ENCODE measurements at regions not wholly inside any gene's neighbourhood (a gene's known extent, or its start where the extent isn't known, plus 50 kb on each side); places are given as distances from the start of the nearest gene placed in this dataset.

DNA sequence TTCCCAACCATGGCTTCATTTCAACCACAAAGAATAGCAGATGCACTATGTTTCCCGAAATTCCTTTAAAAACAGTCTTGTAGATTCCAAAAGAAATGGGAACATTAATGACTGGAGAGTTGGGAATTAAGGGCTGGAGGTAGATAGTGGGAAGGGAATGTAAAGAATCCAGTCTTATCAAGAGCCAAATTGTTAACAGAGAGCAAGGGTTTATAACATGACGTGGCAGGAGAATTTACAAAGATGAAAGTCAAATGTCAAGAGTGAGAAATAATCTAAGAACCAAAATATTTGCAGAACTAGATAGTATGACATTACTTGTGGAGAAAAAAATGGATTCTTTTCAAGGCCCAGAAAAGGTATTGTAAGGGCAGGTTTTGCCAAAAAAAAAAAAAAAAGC, 200.9 kb downstream of the GRIN2B start:
- H3K27me3 ChIP-seq (ENCODE audit: control insufficient read depth in 5 of 5, insufficient read depth in 4 of 5, low read length in 5 of 5): no peaks in the 10 kb centered on the region
- no peaks in the 10 kb centered on the region for H3K4me1 ChIP-seq (ENCODE audit: control insufficient read depth in 5 of 5, insufficient read depth in 5 of 5, low read length in 5 of 5)
- H3K36me3 ChIP-seq (ENCODE audit: control insufficient read depth in 5 of 5, insufficient read depth in 5 of 5, low read length in 5 of 5): no peaks in the 10 kb centered on the region
- no peaks in the 10 kb centered on the region for H3K9me3 ChIP-seq (ENCODE audit: control insufficient read depth in 5 of 5, low read length in 5 of 5)
- H3K9ac ChIP-seq (ENCODE audit: low read length in 5 of 5): no peak overlapping the region
- no peak overlapping the region for H3K4me3 ChIP-seq (ENCODE audit: low read depth in 1 of 5, low read length in 5 of 5)
- no peak overlapping the region for H3K27ac ChIP-seq (ENCODE audit: low read depth, low read length)

GRCh38 chr12:13777374-13777773, 204.0 kb downstream of the GRIN2B start:
- Histone ChIP-seq H3K4me1 (ENCODE audit: control insufficient read depth in 5 of 5, insufficient read depth in 5 of 5, low read length in 5 of 5) (no peaks in the 10 kb centered on the region), H3K27me3 (ENCODE audit: control insufficient read depth in 5 of 5, insufficient read depth in 4 of 5, low read length in 5 of 5) (no peaks in the 10 kb centered on the region), H3K9me3 (ENCODE audit: control insufficient read depth in 5 of 5, low read length in 5 of 5) (no peaks in the 10 kb centered on the region)

GRCh38 chr12:13772264-13772663, 209.1 kb downstream of the GRIN2B start:
- H3K9me3 ChIP-seq (ENCODE audit: control insufficient read depth in 5 of 5, low read length in 5 of 5): no peaks in the 10 kb centered on the region

More at GRCh38 chr12:13777374-13777773, 204.0 kb downstream of the GRIN2B start:
- H3K36me3 ChIP-seq (ENCODE audit: control insufficient read depth in 5 of 5, insufficient read depth in 5 of 5, low read length in 5 of 5): no peaks in the 10 kb centered on the region
- no peak overlapping the region for H3K27ac ChIP-seq (ENCODE audit: low read depth, low read length)
- H3K4me3 ChIP-seq (ENCODE audit: low read depth in 1 of 5, low read length in 5 of 5): no peak overlapping the region
- H3K9ac ChIP-seq (ENCODE audit: low read length in 5 of 5): no peak overlapping the region

GRCh38 chr12:13770576-13770975, 210.8 kb downstream of the GRIN2B start:
- H3K27me3 ChIP-seq (ENCODE audit: control insufficient read depth in 5 of 5, insufficient read depth in 4 of 5, low read length in 5 of 5): no peaks in the 10 kb centered on the region
- H3K36me3 ChIP-seq (ENCODE audit: control insufficient read depth in 5 of 5, insufficient read depth in 5 of 5, low read length in 5 of 5): no peaks in the 10 kb centered on the region
- H3K9ac ChIP-seq (ENCODE audit: low read length in 5 of 5): no peak overlapping the region
- H3K9me3 ChIP-seq (ENCODE audit: control insufficient read depth in 5 of 5, low read length in 5 of 5): no peaks in the 10 kb centered on the region
- no peak overlapping the region for H3K27ac ChIP-seq (ENCODE audit: low read depth, low read length)
- no peak overlapping the region for H3K4me3 ChIP-seq (ENCODE audit: low read depth in 1 of 5, low read length in 5 of 5)
- H3K4me1 ChIP-seq (ENCODE audit: control insufficient read depth in 5 of 5, insufficient read depth in 5 of 5, low read length in 5 of 5): no peaks in the 10 kb centered on the region

More at GRCh38 chr12:13772264-13772663, 209.1 kb downstream of the GRIN2B start:
- no peak overlapping the region for H3K4me3 ChIP-seq (ENCODE audit: low read depth in 1 of 5, low read length in 5 of 5)
- no peaks in the 10 kb centered on the region for H3K27me3 ChIP-seq (ENCODE audit: control insufficient read depth in 5 of 5, insufficient read depth in 4 of 5, low read length in 5 of 5)
- H3K27ac ChIP-seq (ENCODE audit: low read depth, low read length): no peak overlapping the region
- H3K4me1 ChIP-seq (ENCODE audit: control insufficient read depth in 5 of 5, insufficient read depth in 5 of 5, low read length in 5 of 5): no peaks in the 10 kb centered on the region
- no peak overlapping the region for H3K9ac ChIP-seq (ENCODE audit: low read length in 5 of 5)
- no peaks in the 10 kb centered on the region for H3K36me3 ChIP-seq (ENCODE audit: control insufficient read depth in 5 of 5, insufficient read depth in 5 of 5, low read length in 5 of 5)

DNA sequence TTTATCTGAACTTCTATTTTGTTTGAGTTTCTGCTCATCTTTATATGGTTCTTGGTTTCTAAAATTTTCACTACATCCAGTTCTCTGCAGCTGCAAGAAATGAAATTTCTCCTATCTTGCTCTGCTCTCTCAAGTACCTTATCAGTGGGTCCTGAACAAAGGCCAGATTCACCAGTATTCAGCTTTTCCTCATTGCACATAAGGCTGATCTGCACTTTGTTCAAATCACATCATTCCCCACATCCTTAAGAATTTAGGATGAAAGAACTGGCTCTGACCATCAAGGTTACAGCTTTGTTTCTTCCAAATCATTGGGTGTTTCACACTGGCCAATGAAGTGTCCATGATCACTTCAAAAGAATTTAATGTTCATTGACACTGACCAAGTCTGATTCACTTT, 211.4 kb downstream of the GRIN2B start:
- H3K27ac ChIP-seq (ENCODE audit: low read depth, low read length): no peak overlapping the region
- H3K9ac ChIP-seq (ENCODE audit: low read length in 5 of 5): no peak overlapping the region
- H3K36me3 ChIP-seq (ENCODE audit: control insufficient read depth in 5 of 5, insufficient read depth in 5 of 5, low read length in 5 of 5): no peaks in the 10 kb centered on the region
- H3K27me3 ChIP-seq (ENCODE audit: control insufficient read depth in 5 of 5, insufficient read depth in 4 of 5, low read length in 5 of 5): no peaks in the 10 kb centered on the region
- H3K4me1 ChIP-seq (ENCODE audit: control insufficient read depth in 5 of 5, insufficient read depth in 5 of 5, low read length in 5 of 5): no peaks in the 10 kb centered on the region
- no peaks in the 10 kb centered on the region for H3K9me3 ChIP-seq (ENCODE audit: control insufficient read depth in 5 of 5, low read length in 5 of 5)
- no peak overlapping the region for H3K4me3 ChIP-seq (ENCODE audit: low read depth in 1 of 5, low read length in 5 of 5)

DNA sequence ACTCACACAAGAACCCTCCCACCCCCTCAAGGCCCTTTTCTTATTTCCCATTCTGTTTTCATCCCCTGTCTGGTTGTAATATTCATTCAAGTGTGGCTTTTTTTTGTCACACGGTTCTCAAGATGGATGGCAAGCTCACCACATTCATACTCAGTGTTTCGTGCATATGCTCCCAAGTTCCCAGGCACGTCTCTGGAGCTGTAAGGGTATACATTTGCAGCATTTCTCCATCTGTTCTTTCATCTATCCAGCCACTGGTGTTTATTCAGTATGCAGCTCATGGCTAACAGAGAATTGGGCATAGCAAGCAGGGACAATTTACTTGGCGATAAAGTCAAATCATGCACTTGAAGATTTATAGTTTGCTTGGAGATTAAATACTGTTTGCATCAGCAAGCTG, 212.1 kb downstream of the GRIN2B start:
- no peaks in the 10 kb centered on the region for H3K27me3 ChIP-seq (ENCODE audit: control insufficient read depth in 5 of 5, insufficient read depth in 4 of 5, low read length in 5 of 5)
- no peak overlapping the region for H3K9ac ChIP-seq (ENCODE audit: low read length in 5 of 5)
- H3K4me3 ChIP-seq (ENCODE audit: low read depth in 1 of 5, low read length in 5 of 5): no peak overlapping the region
- no peaks in the 10 kb centered on the region for H3K9me3 ChIP-seq (ENCODE audit: control insufficient read depth in 5 of 5, low read length in 5 of 5)
- H3K4me1 ChIP-seq (ENCODE audit: control insufficient read depth in 5 of 5, insufficient read depth in 5 of 5, low read length in 5 of 5): no peaks in the 10 kb centered on the region
- no peaks in the 10 kb centered on the region for H3K36me3 ChIP-seq (ENCODE audit: control insufficient read depth in 5 of 5, insufficient read depth in 5 of 5, low read length in 5 of 5)
- H3K27ac ChIP-seq (ENCODE audit: low read depth, low read length): no peak overlapping the region

- no peak overlapping the region for H3K4me3 ChIP-seq (ENCODE audit: low read depth in 1 of 5, low read length in 5 of 5)
- no peaks in the 10 kb centered on the region for H3K4me1 ChIP-seq (ENCODE audit: control insufficient read depth in 5 of 5, insufficient read depth in 5 of 5, low read length in 5 of 5)
- H3K9me3 ChIP-seq (ENCODE audit: control insufficient read depth in 5 of 5, low read length in 5 of 5): no peaks in the 10 kb centered on the region
- no peak overlapping the region for H3K27ac ChIP-seq (ENCODE audit: low read depth, low read length)
- no peaks in the 10 kb centered on the region for H3K36me3 ChIP-seq (ENCODE audit: control insufficient read depth in 5 of 5, insufficient read depth in 5 of 5, low read length in 5 of 5)
- no peak overlapping the region for H3K9ac ChIP-seq (ENCODE audit: low read length in 5 of 5)
- H3K27me3 ChIP-seq (ENCODE audit: control insufficient read depth in 5 of 5, insufficient read depth in 4 of 5, low read length in 5 of 5): no peaks in the 10 kb centered on the region
These were observed 216.7 kb downstream of the GRIN2B start for GRCh38 chr12:13764748-13765147.

DNA sequence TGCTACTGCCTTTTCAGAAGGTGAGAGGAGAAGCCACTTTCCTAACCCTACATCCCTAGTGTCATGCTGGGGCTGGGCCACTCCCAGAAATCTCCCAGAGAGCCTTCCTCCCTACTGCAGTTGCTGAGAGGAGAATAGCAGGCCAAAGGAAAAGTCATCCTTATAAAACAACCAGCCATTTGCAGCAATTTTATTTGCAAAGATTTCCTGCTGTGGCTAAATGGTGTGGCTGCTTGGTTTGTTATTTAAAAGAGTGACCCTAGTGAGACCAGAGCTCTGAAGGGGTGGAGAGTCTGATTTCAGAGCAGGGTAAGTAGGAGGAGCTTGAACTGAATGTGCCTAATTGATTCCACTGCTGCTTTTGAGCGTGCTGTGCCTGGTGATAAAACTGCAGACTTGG, 232.0 kb downstream of the GRIN2B start:
- H3K9ac ChIP-seq (ENCODE audit: low read length in 5 of 5): no peak overlapping the region
- H3K36me3 ChIP-seq (ENCODE audit: control insufficient read depth in 5 of 5, insufficient read depth in 5 of 5, low read length in 5 of 5): no peaks in the 10 kb centered on the region
- no peaks in the 10 kb centered on the region for H3K9me3 ChIP-seq (ENCODE audit: control insufficient read depth in 5 of 5, low read length in 5 of 5)

GRCh38 chr12:13745111-13745860, 236.1 kb downstream of the GRIN2B start:
- Histone ChIP-seq H3K4me1 (ENCODE audit: control insufficient read depth in 5 of 5, insufficient read depth in 5 of 5, low read length in 5 of 5) (peaks cover 0 to 5% (median 0%) of the 10 kb centered on the region in 5 donors), H3K27ac (ENCODE audit: low read depth, low read length) (no peak overlapping the region), H3K27me3 (ENCODE audit: control insufficient read depth in 5 of 5, insufficient read depth in 4 of 5, low read length in 5 of 5) (peaks cover 0 to 3% (median 0%) of the 10 kb centered on the region in 5 donors), H3K36me3 (ENCODE audit: control insufficient read depth in 5 of 5, insufficient read depth in 5 of 5, low read length in 5 of 5) (no peaks in the 10 kb centered on the region), H3K4me3 (ENCODE audit: low read depth in 1 of 5, low read length in 5 of 5) (no peak overlapping the region), H3K9me3 (ENCODE audit: control insufficient read depth in 5 of 5, low read length in 5 of 5) (no peaks in the 10 kb centered on the region), H3K9ac (ENCODE audit: low read length in 5 of 5) (no peak overlapping the region)

More for the DNA sequence above, 232.0 kb downstream of the GRIN2B start:
- no peak overlapping the region for H3K27ac ChIP-seq (ENCODE audit: low read depth, low read length)
- peaks cover 0 to 3% (median 0%) of the 10 kb centered on the region in 5 donors for H3K27me3 ChIP-seq (ENCODE audit: control insufficient read depth in 5 of 5, insufficient read depth in 4 of 5, low read length in 5 of 5)
- peaks cover 0 to 5% (median 0%) of the 10 kb centered on the region in 5 donors for H3K4me1 ChIP-seq (ENCODE audit: control insufficient read depth in 5 of 5, insufficient read depth in 5 of 5, low read length in 5 of 5)
- H3K4me3 ChIP-seq (ENCODE audit: low read depth in 1 of 5, low read length in 5 of 5): no peak overlapping the region

DNA sequence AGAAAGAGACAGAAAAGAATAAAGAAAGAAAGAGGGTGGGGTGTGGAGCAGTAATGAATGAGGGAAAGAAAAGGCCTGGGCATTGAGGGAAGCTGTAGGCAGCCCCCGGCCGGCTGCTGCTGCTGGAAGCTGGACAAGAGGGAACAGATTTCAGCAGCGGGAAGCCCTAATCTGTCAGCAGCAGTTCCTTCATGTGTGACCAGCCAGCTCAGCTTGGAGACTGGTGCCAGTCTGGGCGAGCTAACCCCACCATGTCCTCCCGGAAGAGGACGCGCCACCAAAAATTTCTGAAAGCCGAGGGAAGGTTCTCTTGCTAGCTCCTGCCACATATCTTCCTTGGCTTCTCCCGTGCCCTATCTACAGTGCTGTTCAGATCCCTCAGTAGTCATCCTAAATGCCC, 236.8 kb downstream of the GRIN2B start:
- no peak overlapping the region for H3K4me3 ChIP-seq (ENCODE audit: low read depth in 1 of 5, low read length in 5 of 5)
- H3K9ac ChIP-seq (ENCODE audit: low read length in 5 of 5): no peak overlapping the region
- peaks cover 0 to 3% (median 0%) of the 10 kb centered on the region in 5 donors for H3K27me3 ChIP-seq (ENCODE audit: control insufficient read depth in 5 of 5, insufficient read depth in 4 of 5, low read length in 5 of 5)
- H3K27ac ChIP-seq (ENCODE audit: low read depth, low read length): no peak overlapping the region
- H3K9me3 ChIP-seq (ENCODE audit: control insufficient read depth in 5 of 5, low read length in 5 of 5): no peaks in the 10 kb centered on the region
- peaks cover 0 to 8% (median 2%) of the 10 kb centered on the region in 5 donors for H3K4me1 ChIP-seq (ENCODE audit: control insufficient read depth in 5 of 5, insufficient read depth in 5 of 5, low read length in 5 of 5)
- no peaks in the 10 kb centered on the region for H3K36me3 ChIP-seq (ENCODE audit: control insufficient read depth in 5 of 5, insufficient read depth in 5 of 5, low read length in 5 of 5)

Data from subcutaneous abdominal adipose tissue (tissue), 5 donors.